ENCODE measurements at regions not wholly inside any gene's neighbourhood (a gene's known extent, or its start where the extent isn't known, plus 50 kb on each side); places are given as distances from the start of the nearest gene placed in this dataset.

DNA sequence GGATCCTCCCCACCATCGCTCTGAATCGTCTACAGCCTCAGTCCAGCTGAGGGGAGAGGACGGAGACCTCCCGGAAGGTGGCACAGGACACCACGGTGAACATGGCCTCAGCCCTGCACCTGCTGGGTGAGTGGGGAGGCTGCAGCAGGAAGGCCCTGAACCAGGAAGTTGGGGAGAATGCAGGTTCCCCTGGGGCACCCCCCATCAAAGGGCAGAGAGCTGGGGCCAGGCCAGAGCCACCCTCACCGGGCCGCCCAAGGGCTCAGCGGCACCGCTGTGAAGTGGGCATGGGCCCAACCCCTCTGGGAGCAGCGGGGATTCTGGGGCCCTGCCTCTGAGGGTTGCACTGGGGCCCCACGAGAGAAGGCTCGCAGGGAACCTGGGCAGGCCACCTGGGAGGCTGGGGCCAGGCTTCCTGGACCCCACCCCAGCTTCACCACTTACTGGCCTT, 98.7 kb downstream of the MICALL2 start:
- BruUV-seq (replicated peaks), result no TSS peak
- H4K20me1 ChIP-seq (replicated peaks; ENCODE audit: control insufficient read depth, extremely low read depth, insufficient read depth, low read length), result no peaks in the 10 kb centered on the region
- POLR2A ChIA-PET, result no interaction called here
- H2AFZ ChIP-seq (ENCODE audit: low read depth, low read length), result no peak overlapping the region
- TF ChIP-seq, protein P1, sequence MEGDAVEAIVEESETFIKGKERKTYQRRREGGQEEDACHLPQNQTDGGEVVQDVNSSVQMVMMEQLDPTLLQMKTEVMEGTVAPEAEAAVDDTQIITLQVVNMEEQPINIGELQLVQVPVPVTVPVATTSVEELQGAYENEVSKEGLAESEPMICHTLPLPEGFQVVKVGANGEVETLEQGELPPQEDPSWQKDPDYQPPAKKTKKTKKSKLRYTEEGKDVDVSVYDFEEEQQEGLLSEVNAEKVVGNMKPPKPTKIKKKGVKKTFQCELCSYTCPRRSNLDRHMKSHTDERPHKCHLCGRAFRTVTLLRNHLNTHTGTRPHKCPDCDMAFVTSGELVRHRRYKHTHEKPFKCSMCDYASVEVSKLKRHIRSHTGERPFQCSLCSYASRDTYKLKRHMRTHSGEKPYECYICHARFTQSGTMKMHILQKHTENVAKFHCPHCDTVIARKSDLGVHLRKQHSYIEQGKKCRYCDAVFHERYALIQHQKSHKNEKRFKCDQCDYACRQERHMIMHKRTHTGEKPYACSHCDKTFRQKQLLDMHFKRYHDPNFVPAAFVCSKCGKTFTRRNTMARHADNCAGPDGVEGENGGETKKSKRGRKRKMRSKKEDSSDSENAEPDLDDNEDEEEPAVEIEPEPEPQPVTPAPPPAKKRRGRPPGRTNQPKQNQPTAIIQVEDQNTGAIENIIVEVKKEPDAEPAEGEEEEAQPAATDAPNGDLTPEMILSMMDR (IDR thresholded peaks at IDR 0.05; ENCODE audit: extremely low read depth in 1 of 2, insufficient read depth in 1 of 2, low read depth in 1 of 2, low read length in 2 of 2), result no peak
- CTCF ChIA-PET, result interaction anchor here (0.6 kb wide), 1 partner anchor 304 kb away, joined by 5 read pairs; no protein-coding TSS in a partner anchor
- no peaks in the 10 kb centered on the region for H3K27me3 ChIP-seq (ENCODE audit: control insufficient read depth in 2 of 2, insufficient read depth in 2 of 2, low read length in 2 of 2)
- dilution Hi-C loops (cut with MboI; ENCODE audit: extremely low pct_ligation_motif_present, low sequenced_read_pairs) (no loop called here), intact Hi-C loops (cut with micrococcal nuclease) (no loop called here)
- no peaks in the 10 kb centered on the region for H3K9me1 ChIP-seq (replicated peaks; ENCODE audit: control insufficient read depth, extremely low read depth, insufficient read depth, low read length)
- no peak overlapping the region for H3K4me3 ChIP-seq (replicated peaks in 1 of 3; ENCODE audit: insufficient read depth in 1 of 3, low read depth in 1 of 3, low read length in 3 of 3)
- DNase-seq (ENCODE audit: low read depth, low spot score) (no peak), FAIRE-seq (no peak)
- no peaks in the 10 kb centered on the region for H3K36me3 ChIP-seq (ENCODE audit: control insufficient read depth in 2 of 2, extremely low read depth in 1 of 2, insufficient read depth in 2 of 2, low read length in 2 of 2)
- no peak overlapping the region for H3K4me2 ChIP-seq (ENCODE audit: insufficient read depth, low read length)
- no peaks in the 10 kb centered on the region for H3K79me2 ChIP-seq (ENCODE audit: control insufficient read depth, insufficient read depth, low read length)
- H3K9ac ChIP-seq (replicated peaks; ENCODE audit: extremely low read depth, insufficient read depth, low read length), result no peak overlapping the region
- H3K4me1 ChIP-seq (ENCODE audit: control insufficient read depth, extremely low read depth, insufficient read depth, low read length), result no peaks in the 10 kb centered on the region
- H3K27ac ChIP-seq (ENCODE audit: insufficient read depth, low read depth, low read length), result no peak overlapping the region
- H3K9me3 ChIP-seq (replicated peaks; ENCODE audit: control insufficient read depth, insufficient read depth, low read length), result no peaks in the 10 kb centered on the region

DNA sequence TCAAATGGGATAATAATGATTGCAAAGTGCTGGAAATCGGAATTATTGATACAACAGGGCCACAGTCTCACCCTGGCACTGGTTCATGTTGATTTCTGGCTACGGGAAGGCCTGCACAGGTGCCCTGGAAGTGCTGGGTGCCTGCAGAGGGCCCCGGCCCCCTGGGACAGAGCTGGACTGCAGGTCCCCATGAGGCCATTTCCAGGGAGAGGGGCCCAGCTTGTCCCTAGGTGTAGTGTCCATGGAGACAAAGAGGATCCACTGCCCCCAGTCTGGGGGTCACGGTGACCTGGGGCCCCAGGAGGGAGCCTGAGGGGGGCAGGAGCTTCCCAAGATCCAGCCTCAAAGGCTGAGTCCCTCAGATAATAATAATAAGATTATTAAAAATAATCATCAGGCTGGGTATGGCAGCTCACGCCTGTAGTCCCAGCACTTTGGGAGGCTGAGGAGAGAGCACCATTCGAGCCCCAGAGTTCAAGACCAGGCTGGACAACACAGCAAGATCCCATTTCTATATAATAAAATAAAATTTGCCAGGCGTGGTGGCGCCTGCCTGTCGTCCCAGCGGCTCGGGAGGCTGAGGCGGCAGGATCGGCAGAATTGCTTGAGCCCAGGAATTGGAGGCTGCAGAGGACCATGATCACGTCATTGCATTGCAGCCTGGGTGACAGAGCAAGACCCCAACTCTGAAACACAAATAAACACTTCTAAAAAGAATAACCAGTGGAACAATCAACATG, 98.1 kb downstream of the MICALL2 start:
- Histone ChIP-seq H3K36me3 (ENCODE audit: control insufficient read depth in 2 of 2, extremely low read depth in 1 of 2, insufficient read depth in 2 of 2, low read length in 2 of 2) (no peaks in the 10 kb centered on the region), H3K9me1 (replicated peaks; ENCODE audit: control insufficient read depth, extremely low read depth, insufficient read depth, low read length) (no peaks in the 10 kb centered on the region), H3K4me2 (ENCODE audit: insufficient read depth, low read length) (no peak overlapping the region), H3K9ac (replicated peaks; ENCODE audit: extremely low read depth, insufficient read depth, low read length) (no peak overlapping the region), H3K9me3 (replicated peaks; ENCODE audit: control insufficient read depth, insufficient read depth, low read length) (no peaks in the 10 kb centered on the region), H3K79me2 (ENCODE audit: control insufficient read depth, insufficient read depth, low read length) (no peaks in the 10 kb centered on the region), H3K4me1 (ENCODE audit: control insufficient read depth, extremely low read depth, insufficient read depth, low read length) (no peaks in the 10 kb centered on the region), H2AFZ (ENCODE audit: low read depth, low read length) (no peak overlapping the region), H3K27ac (ENCODE audit: insufficient read depth, low read depth, low read length) (no peak overlapping the region), H4K20me1 (replicated peaks; ENCODE audit: control insufficient read depth, extremely low read depth, insufficient read depth, low read length) (no peaks in the 10 kb centered on the region), H3K4me3 (replicated peaks in 1 of 3; ENCODE audit: insufficient read depth in 1 of 3, low read depth in 1 of 3, low read length in 3 of 3) (no peak overlapping the region), H3K27me3 (ENCODE audit: control insufficient read depth in 2 of 2, insufficient read depth in 2 of 2, low read length in 2 of 2) (no peaks in the 10 kb centered on the region)
- dilution Hi-C loops (cut with MboI; ENCODE audit: extremely low pct_ligation_motif_present, low sequenced_read_pairs) (no loop called here), intact Hi-C loops (cut with micrococcal nuclease) (no loop called here)
- no peak for FAIRE-seq
- no peak for DNase-seq (ENCODE audit: low read depth, low spot score)
- TF ChIP-seq EZH2 (IDR thresholded peaks at IDR 0.05; ENCODE audit: borderline replicate concordance, low read depth, low read length, severe bottlenecking) (no peak), POLR2A (IDR thresholded peaks at IDR 0.05; ENCODE audit: low read depth, low read length) (no peak), JUN (IDR thresholded peaks at IDR 0.05; ENCODE audit: borderline replicate concordance, insufficient read depth, insufficient read length, low read depth) (no peak), GATA2 (IDR thresholded peaks at IDR 0.05; ENCODE audit: insufficient read depth, insufficient read length, low read depth, low read length) (no peak)
- TF ChIP-seq, protein P1 (IDR thresholded peaks at IDR 0.05; ENCODE audit: extremely low read depth in 1 of 2, insufficient read depth in 1 of 2, low read depth in 1 of 2, low read length in 2 of 2), result no peak
- ChIA-PET CTCF (interaction anchor here (0.6 kb wide), 1 partner anchor 303 kb away, joined by 5 read pairs; no protein-coding TSS in a partner anchor), POLR2A (no interaction called here)
- BruUV-seq (replicated peaks), result no TSS peak
